ENCODE measurements at regions not wholly inside any gene's neighbourhood (a gene's known extent, or its start where the extent isn't known, plus 50 kb on each side); places are given as distances from the start of the nearest gene placed in this dataset.
A peak's percentile ranks its signal among the peaks of the same experiment; 100 is the strongest.

DNA sequence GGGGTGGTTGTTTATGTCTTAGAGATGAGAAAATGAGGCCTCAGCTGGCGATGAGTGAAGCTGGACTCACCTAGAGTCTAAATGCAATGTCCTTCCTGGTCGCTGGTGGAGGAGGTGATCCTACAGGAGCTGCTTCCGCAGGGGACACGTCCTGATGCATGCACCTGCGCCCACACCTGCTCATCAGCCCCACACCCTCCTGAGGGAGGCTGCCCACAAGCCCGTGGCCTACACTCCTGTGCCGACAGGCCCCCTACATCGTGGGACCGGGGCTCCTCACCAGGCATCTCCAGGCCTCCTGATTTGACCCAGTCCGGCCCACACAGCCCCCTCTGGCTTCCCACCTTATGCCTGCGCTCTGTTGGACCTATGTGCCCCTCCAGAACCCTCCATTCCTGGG lies 857.2 kb downstream of the TBC1D22A start:
- H3K27ac ChIP-seq (ENCODE audit: low read depth), result no peak overlapping the region
- no peaks in the 10 kb centered on the region for H3K79me2 ChIP-seq (replicated peaks; ENCODE audit: insufficient read depth)
- DNase-seq (ENCODE audit: low spot score), result no peak
- no peaks in the 10 kb centered on the region for H3K9me2 ChIP-seq (ENCODE audit: insufficient read depth)
- H2AFZ ChIP-seq, result no peak overlapping the region
- H3K36me3 ChIP-seq (ENCODE audit: insufficient read depth), result no peaks in the 10 kb centered on the region
- ATAC-seq, result no peak
- Mint-ChIP-seq H3K27ac (no peak overlapping the region), H3K27me3 (ENCODE audit: insufficient read depth, low read depth, poor library complexity) (peaks cover 4% of the 10 kb centered on the region), H3K4me3 (no peak overlapping the region), H3K4me1 (no peaks in the 10 kb centered on the region), H3K36me3 (ENCODE audit: low read depth) (peaks cover 3% of the 10 kb centered on the region; the same call in 2 of the 3 replicates), H3K9me3 (peaks cover 33% of the 10 kb centered on the region)
- no peak overlapping the region for H3K4me3 ChIP-seq
- TF ChIP-seq, protein P1, sequence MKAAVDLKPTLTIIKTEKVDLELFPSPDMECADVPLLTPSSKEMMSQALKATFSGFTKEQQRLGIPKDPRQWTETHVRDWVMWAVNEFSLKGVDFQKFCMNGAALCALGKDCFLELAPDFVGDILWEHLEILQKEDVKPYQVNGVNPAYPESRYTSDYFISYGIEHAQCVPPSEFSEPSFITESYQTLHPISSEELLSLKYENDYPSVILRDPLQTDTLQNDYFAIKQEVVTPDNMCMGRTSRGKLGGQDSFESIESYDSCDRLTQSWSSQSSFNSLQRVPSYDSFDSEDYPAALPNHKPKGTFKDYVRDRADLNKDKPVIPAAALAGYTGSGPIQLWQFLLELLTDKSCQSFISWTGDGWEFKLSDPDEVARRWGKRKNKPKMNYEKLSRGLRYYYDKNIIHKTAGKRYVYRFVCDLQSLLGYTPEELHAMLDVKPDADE (IDR thresholded peaks at IDR 0.05), result no peak
- TF ChIP-seq, protein P2, sequence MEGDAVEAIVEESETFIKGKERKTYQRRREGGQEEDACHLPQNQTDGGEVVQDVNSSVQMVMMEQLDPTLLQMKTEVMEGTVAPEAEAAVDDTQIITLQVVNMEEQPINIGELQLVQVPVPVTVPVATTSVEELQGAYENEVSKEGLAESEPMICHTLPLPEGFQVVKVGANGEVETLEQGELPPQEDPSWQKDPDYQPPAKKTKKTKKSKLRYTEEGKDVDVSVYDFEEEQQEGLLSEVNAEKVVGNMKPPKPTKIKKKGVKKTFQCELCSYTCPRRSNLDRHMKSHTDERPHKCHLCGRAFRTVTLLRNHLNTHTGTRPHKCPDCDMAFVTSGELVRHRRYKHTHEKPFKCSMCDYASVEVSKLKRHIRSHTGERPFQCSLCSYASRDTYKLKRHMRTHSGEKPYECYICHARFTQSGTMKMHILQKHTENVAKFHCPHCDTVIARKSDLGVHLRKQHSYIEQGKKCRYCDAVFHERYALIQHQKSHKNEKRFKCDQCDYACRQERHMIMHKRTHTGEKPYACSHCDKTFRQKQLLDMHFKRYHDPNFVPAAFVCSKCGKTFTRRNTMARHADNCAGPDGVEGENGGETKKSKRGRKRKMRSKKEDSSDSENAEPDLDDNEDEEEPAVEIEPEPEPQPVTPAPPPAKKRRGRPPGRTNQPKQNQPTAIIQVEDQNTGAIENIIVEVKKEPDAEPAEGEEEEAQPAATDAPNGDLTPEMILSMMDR (conservative IDR thresholded peaks at IDR 0.05; ENCODE audit: low read depth in 2 of 2), result no peak
- TF ChIP-seq, protein P3, sequence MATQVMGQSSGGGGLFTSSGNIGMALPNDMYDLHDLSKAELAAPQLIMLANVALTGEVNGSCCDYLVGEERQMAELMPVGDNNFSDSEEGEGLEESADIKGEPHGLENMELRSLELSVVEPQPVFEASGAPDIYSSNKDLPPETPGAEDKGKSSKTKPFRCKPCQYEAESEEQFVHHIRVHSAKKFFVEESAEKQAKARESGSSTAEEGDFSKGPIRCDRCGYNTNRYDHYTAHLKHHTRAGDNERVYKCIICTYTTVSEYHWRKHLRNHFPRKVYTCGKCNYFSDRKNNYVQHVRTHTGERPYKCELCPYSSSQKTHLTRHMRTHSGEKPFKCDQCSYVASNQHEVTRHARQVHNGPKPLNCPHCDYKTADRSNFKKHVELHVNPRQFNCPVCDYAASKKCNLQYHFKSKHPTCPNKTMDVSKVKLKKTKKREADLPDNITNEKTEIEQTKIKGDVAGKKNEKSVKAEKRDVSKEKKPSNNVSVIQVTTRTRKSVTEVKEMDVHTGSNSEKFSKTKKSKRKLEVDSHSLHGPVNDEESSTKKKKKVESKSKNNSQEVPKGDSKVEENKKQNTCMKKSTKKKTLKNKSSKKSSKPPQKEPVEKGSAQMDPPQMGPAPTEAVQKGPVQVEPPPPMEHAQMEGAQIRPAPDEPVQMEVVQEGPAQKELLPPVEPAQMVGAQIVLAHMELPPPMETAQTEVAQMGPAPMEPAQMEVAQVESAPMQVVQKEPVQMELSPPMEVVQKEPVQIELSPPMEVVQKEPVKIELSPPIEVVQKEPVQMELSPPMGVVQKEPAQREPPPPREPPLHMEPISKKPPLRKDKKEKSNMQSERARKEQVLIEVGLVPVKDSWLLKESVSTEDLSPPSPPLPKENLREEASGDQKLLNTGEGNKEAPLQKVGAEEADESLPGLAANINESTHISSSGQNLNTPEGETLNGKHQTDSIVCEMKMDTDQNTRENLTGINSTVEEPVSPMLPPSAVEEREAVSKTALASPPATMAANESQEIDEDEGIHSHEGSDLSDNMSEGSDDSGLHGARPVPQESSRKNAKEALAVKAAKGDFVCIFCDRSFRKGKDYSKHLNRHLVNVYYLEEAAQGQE (IDR thresholded peaks at IDR 0.05; ENCODE audit: unreplicated experiment), result no peak
- no peak for TF ChIP-seq CREB1 (CRISPR knock-in tag; IDR thresholded peaks at IDR 0.05; ENCODE audit: low read depth)
- no peak for TF ChIP-seq STAT1 (IDR thresholded peaks at IDR 0.05; ENCODE audit: unreplicated experiment)
- TF ChIP-seq EZH2 (IDR thresholded peaks at IDR 0.05; ENCODE audit: low read depth, unreplicated experiment), result no peak
- TF ChIP-seq POLR2AphosphoS5 (IDR thresholded peaks at IDR 0.05; ENCODE audit: low read depth), result no peak
- no peaks in the 10 kb centered on the region for H4K20me1 ChIP-seq (replicated peaks; ENCODE audit: insufficient read depth)
- H3K4me2 ChIP-seq, result no peak overlapping the region
- no peaks in the 10 kb centered on the region for H3F3A ChIP-seq (replicated peaks; ENCODE audit: low read depth)
- no peaks in the 10 kb centered on the region for H3K27me3 ChIP-seq (ENCODE audit: insufficient read depth)
- H3K4me1 ChIP-seq (ENCODE audit: insufficient read depth), result no peaks in the 10 kb centered on the region

- Mint-ChIP-seq H3K4me3 (no peak overlapping the region), H3K27ac (no peak overlapping the region), H3K36me3 (ENCODE audit: low read depth) (peaks cover 3% of the 10 kb centered on the region; the same call in 2 of the 3 replicates), H3K9me3 (peaks cover 38% of the 10 kb centered on the region), H3K27me3 (ENCODE audit: insufficient read depth, low read depth, poor library complexity) (peaks cover 4% of the 10 kb centered on the region), H3K4me1 (no peaks in the 10 kb centered on the region)
- Histone ChIP-seq H3K79me2 (replicated peaks; ENCODE audit: insufficient read depth) (no peaks in the 10 kb centered on the region), H3K27me3 (ENCODE audit: insufficient read depth) (no peaks in the 10 kb centered on the region), H3K4me3 (no peak overlapping the region), H3F3A (replicated peaks; ENCODE audit: low read depth) (no peaks in the 10 kb centered on the region), H2AFZ (no peak overlapping the region), H3K4me1 (ENCODE audit: insufficient read depth) (no peaks in the 10 kb centered on the region), H3K27ac (ENCODE audit: low read depth) (no peak overlapping the region), H3K9me2 (ENCODE audit: insufficient read depth) (no peaks in the 10 kb centered on the region), H3K36me3 (ENCODE audit: insufficient read depth) (no peaks in the 10 kb centered on the region), H3K4me2 (no peak overlapping the region), H4K20me1 (replicated peaks; ENCODE audit: insufficient read depth) (no peaks in the 10 kb centered on the region)
- ATAC-seq (peak; percentile 81), DNase-seq (ENCODE audit: low spot score) (no peak)
- no peak for TF ChIP-seq NANOG (IDR thresholded peaks at IDR 0.05; ENCODE audit: borderline replicate concordance)
- TF ChIP-seq POLR2AphosphoS5 (IDR thresholded peaks at IDR 0.05; ENCODE audit: low read depth), result no peak
- TF ChIP-seq ZNF331 (CRISPR knock-in tag; IDR thresholded peaks at IDR 0.05; ENCODE audit: low read depth), result no peak
These were observed 855.9 kb downstream of the TBC1D22A start for GRCh38 chr22:47618180-47619010.

Measured in GM23338 (cell line).